Vagina (tissue), 2 donors: ENCODE measurements at regions not wholly inside any gene's neighbourhood (a gene's known extent, or its start where the extent isn't known, plus 50 kb on each side); places are given as distances from the start of the nearest gene placed in this dataset.

ENCODE experiments used
- CTCF ChIP-seq, 3 experiments: fragments of 450-650 bp in 2 of 3; fragments of 200-600 bp in 1 of 3; sonication (generic) in 1 of 3; IDR thresholded peaks; one replicate each; pipeline ENCODE4 v1.5.1; 2017 to 2019; ENCODE audit warnings: antibody characterized with exemption in 3 of 3, mild to moderate bottlenecking in 2 of 3, moderate library complexity in 2 of 3
- POLR2A ChIP-seq, 2 donors: fragments of 450-650 bp; IDR thresholded peaks; one replicate each; pipeline ENCODE4 v1.6.1; 2017; ENCODE audit warnings: antibody characterized with exemption in 2 of 2, mild to moderate bottlenecking in 2 of 2, moderate library complexity in 2 of 2
- POLR2AphosphoS5 ChIP-seq, 2 donors: sonication (generic); formaldehyde crosslinking; IDR thresholded peaks; one replicate each; pipeline ENCODE4 v1.9.0; 2017; ENCODE audit warnings: antibody characterized with exemption in 2 of 2, mild to moderate bottlenecking in 2 of 2, low read depth in 1 of 2; ENCODE audit not compliant: insufficient read depth in 1 of 2

DNA sequence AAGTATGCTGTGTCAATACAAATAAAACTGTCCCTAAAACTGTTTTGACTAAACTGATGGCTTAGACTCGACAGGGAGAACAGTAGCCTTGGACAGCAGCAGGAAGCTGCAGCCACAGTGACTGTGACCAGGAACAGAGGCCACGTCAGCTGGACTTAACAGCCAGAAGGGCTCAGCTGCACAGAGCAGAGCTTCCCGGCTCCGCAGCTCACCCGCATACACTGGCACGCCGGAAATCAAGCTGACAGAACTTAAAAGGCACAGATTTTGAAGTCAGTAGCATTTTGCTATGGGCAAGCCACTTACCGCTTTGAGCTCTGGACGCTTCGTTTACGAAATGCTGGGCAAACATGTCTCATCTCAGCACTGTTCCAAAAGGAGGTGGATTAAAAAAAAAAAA lies 769.7 kb upstream of the AUTS2 start:
- TF ChIP-seq CTCF (IDR thresholded peaks at IDR 0.05) (no peak), POLR2A (IDR thresholded peaks at IDR 0.05) (no peak), POLR2AphosphoS5 (IDR thresholded peaks at IDR 0.05; ENCODE audit: insufficient read depth in 1 of 2, low read depth in 1 of 2) (no peak)
